Dermis microvascular lymphatic vessel endothelial cell (primary cell): ENCODE measurements at regions not wholly inside any gene's neighbourhood (a gene's known extent, or its start where the extent isn't known, plus 50 kb on each side); places are given as distances from the start of the nearest gene placed in this dataset.

Source experiments
- DNase-seq, 2 donors: peaks; one replicate each; pipeline versions ENCODE4 v3.0.0 to v3.0.0-alpha.2; 2010; ENCODE audit warnings: low read depth in 2 of 2

GRCh38 chr2:172230889-172231401, 128.2 kb upstream of the DLX2 start:
- DNase-seq: no peak

- no peak for DNase-seq
Observed at GRCh38 chr2:172231508-172231907, 128.8 kb upstream of the DLX2 start.

- DNase-seq: no peak
Observed at GRCh38 chr2:172232708-172233396, 130.2 kb upstream of the DLX2 start.

DNA sequence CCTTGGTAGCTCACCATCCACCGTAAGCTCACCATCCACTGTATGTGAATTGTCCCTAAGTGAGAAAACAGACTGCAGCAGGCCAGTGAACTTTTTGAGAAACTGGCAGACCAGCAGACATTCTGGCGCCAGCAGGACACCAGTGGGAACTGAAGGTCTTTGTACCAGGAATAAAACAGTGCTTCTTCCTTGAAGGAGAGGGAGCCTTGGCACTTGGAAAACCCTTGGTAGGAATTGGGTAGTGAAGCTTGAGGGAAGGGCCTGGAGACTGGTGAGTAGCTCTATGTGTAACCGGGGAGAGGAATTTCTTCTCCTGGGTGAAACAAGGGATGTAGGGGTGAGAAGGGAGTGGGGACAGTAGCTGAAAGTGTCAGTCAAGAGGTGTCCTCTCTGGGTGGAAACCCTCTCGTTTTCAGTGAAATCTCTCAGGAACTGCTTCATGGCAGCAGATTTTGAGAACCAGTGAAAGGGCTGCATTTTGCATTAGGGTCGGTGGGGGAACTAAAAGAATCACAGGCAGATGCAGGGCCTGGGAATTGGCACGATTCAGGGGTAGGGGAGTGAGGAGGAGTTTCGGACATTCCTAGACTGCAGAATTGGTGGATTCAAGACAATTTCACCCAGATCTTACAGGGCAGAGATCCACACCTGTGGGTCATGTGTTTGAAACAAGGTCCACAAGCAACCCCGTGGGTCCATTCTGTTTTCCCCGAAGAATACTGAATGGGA, 131.5 kb upstream of the DLX2 start:
- DNase-seq: no peak

DNA sequence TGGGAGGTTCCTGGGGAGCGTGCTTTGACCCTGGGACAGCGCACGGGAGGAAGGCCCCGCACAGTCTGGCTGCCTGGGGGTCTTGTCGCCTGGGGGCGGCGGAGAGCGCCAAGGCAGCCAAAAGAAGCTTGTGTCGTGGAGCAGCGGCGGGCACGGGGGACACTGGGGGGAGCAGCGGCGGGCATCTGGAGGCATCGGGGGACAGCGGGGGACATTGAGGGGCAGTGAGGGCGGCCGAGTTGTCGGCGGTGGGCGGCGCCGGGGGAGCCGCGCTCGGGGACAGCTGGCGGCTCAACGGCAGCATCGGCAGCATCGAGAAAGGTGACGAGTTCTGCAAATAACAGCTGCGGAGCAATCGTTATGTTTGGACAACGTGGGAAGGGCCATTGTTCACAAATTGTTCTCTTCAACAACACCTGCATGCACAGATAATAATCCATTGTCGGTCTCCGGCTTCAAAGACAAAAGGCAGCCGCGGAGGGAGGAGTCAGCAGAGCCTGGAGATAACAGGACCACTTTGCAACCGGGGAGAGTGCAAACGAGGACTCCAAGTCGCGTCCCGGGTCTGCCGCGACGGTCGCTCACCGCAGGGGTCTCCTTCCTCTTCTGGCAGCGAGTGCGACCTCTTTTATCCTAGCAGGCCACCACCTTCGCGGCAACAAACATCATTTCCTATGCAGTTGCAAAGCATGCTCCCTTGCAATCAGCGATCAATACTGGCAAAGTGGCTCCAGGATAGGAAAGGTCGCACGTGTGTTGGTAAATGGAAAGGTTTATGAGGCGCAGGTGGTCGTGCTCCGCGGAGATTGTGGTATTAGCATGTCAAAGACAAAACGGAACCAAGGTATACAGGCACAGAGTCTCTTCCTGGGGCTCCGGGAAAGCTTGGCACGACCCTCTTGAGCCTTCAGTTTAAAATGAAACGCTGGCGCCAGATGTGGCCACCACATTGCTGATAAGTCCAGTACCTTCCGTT, 132.3 kb upstream of the DLX2 start:
- peak in 1 of 2 donors; percentile 72 for DNase-seq

DNA sequence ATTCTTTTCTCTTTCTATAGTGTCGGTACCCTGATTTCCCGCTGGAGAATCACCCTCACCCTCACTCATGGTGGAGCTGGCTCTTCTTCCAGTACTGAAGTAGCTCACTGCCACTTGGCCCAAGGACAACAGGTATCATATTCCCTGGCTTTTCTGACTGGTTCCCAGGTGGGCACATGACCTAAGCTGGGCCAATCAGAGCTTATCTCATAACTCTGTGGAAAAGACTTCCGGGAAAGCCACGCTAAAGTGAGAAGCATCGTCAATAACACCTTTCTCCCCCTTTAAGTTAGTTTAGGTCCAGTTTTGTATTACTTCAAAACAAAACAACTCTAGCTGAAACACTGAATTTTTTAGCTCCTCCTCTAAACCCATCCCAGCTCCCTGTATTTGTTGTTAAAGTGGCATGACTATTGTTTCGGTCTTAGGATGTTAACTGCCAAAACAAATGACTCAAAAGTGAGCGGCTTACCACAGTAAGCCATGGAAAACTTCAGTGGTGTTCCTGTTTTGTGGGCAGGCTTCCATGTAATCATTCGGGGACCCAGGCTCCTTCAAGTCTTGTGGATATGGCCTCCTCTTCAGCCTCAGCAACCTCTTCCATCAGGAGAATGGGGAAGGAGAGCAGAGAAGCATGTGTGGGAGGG, 137.4 kb upstream of the DLX2 start:
- peak in 1 of 2 donors; percentile 75 for DNase-seq

DNA sequence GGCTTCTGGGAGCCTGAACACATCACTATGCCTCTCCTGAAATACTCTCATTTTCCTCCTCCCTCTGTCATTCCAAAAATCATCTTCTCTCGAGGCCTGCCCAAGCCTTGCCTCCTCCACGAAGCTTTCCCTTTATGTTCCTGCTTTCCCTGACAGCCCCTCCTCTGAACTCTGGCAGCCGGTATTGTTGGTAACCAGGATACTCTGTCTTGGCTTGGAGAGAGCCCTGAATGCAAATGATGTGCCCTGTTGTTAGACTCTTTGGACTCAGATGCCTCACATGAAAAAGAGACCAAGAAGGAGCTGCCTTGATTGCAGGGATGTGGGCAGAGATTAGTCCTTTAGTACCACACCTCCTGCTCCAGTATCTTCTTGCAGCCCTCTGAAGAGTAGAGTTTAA, 138.5 kb upstream of the DLX2 start:
- no peak for DNase-seq

DNA sequence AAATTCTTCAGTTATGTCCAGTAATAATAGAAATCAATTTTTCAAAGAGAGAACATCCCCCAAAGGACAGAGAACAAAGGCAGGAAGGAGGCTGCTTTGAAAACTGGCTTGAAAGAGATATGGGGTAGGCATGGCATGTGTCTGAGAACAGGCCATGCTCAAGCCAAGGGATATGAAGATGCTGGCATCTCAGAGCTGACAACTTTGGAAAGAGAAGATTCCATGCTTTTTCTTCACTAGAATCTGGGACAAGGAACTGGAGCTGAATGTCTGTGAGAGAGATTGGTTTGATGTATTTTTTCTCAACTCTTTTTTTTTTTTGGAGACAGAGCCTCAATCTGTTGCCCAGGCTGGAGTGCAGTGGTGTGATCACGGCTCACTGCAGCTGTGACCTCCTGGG, 139.8 kb upstream of the DLX2 start:
- no peak for DNase-seq

- DNase-seq: peak in 1 of 2 donors; percentile 34
Observed at GRCh38 chr2:172242961-172243360, 140.3 kb upstream of the DLX2 start.

DNA sequence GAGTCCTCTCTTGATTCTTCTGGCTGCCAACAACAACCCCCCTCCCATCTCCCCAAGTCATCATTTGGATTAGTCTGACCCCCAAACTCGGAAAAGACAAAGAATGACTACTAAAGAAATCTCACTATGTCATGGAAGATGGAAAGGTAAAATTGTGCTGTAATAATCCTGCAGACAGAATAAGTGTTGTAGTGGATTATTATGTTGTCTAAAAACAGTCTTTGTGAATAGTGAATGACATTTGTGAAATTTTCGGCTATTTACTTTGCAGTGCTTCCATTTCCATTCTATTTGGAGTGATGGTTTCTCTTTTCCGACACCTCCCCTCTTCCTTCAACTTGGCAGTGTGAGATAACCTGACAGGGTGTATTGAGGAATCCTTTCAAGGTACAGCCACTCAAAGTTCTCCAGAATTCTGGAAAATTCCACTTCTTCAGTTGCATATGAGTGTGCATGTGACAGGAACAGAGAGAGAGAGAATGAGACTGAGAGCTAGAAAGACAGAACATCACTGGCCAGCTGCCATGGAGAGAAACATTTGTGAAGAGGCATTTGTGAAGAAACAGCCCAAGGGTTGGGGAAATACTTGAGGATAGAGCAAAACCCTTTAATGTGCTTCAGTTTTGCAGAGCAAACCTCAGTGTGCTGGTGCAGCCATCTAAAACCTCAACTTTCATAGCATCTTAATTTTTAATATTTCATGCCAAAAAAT, 141.9 kb upstream of the DLX2 start:
- no peak for DNase-seq

DNA sequence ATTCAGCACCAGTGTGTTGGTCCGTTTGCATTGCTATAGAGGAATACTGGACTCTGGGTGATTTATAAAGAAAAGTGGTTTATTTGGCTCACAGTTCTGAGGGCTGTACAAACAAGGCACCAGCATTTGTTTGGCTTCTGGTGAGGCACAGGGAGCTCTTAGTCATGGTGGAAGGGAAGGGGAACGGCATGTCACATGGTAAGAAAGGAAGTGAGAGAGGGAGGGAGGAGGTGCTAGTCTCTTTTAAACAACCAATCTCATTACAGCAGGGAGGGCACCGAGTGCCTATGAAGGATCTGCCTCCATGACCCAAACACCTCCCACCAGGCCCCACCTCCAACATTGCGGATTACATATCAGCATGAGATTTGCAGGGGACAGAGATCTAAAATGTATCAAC, 143.9 kb upstream of the DLX2 start:
- peak in 1 of 2 donors; percentile 73 for DNase-seq

DNA sequence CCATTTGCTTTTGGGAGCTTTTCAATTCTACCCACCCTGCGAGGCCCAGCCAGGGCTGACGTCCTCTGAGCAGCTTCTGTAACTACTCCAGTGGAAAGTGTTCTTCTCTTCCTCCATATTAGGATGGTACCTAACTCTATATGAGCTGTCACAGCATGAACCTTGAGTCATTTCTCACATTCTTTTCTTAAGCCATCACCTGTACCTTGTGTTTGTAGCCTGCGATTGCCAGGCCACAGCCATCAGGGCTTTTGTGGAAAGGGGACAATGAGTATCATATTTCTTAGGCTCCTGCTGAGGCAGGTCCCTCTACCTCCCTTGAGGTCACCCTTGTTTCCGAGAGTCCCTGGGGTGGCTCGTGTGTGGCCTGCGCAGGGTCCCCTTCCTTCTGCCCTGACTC, 144.5 kb upstream of the DLX2 start:
- DNase-seq: no peak

- DNase-seq: no peak
Observed at GRCh38 chr2:172248381-172248780, 145.7 kb upstream of the DLX2 start.

DNA sequence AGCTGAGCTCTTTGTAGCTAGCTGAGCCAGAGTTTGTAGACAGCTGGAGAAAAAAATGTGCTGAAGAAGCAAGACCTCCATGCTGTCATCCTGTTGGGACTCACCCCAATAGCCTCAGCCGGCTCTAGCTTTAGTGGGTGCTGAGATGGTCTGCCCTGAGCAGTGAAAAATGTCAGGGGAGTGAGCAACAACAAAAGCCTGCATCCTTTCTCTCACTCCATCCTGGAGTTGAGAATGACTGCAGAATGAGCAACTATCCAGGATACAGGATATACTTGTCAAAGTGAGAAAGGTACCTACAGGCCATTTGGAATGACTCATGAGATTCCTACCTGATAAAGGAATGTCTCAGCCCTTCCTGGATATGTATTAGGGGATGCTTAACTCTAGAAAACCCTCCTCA, 146.1 kb upstream of the DLX2 start:
- DNase-seq: peak in 1 of 2 donors; percentile 50

DNA sequence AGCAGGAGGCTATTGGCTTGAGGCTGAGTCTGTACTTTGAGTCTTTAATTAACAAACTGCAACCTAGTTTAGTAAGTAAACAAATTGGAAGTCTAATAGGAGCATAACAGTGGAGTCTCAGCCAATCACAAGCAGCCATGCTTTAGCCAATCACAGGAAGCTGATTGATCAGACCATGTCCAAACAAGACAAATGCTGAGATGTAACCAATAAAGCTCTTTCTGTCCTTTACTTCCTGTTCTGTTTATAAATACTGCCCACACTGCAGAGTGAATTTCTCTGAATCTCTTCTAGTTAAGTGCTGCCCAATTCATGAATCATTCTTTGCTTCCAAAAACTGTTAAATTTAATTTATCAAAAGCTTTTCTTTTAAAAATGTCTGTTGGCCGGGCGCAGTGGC, 146.6 kb upstream of the DLX2 start:
- no peak for DNase-seq

DNA sequence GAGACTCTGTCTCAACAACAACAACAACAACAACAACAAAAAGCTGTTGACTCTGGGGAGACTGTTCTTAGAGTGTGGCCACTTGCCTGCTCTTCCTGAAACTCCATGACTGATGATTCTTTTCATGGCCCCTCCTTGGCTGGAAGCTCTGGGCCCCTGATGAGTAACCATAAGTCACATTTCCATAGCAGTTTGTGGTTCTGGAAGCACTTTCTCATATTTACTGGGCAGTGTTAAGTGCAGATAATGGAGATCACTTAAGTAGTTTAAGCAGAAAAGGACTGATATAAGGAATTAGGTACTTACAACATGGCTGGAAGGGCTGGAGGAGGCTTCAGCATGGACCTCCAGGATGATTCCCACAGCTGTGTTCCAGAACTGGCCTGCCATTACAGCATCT, 147.3 kb upstream of the DLX2 start:
- peak in 1 of 2 donors; percentile 60 for DNase-seq

DNA sequence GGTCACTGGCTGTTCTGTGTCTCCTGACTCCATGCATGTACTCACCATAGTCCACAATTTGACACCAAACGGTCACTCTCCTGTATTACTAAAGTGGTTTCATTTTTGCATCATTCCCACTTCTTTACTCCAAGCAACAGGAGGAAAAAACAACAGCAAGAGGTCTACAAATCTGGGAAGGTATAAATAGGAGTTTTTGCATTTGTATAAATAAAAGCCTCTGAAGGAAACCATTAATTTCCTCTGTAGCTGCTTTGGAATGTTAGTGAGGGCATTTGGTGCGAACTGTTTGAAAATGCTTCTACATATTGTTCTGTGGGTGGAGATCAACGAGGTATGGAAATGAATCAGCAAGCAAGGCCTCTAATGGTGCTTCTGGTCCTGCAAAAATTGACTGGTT, 148.5 kb upstream of the DLX2 start:
- peak in 1 of 2 donors; percentile 89 for DNase-seq

- peak; percentile 73 to 94 for DNase-seq
Observed at GRCh38 chr2:172252154-172252553, 149.5 kb upstream of the DLX2 start.

- DNase-seq: peak; percentile 97 to 100
Observed at GRCh38 chr2:172253190-172254052, 150.7 kb upstream of the DLX2 start.

GRCh38 chr2:172256886-172257285, 154.2 kb upstream of the DLX2 start:
- no peak for DNase-seq
